DMS114 treated with DMSO at 0.1 percent for 48 hours (cell line): ENCODE measurements at regions not wholly inside any gene's neighbourhood (a gene's known extent, or its start where the extent isn't known, plus 50 kb on each side); places are given as distances from the start of the nearest gene placed in this dataset.

Source experiments
- DNase-seq: peaks from one replicate; lab custom pipeline; 2025; ENCODE audit not compliant: unreplicated experiment; lab: John Stamatoyannopoulos, UW

- no peak for DNase-seq
These were observed 65.8 kb upstream of the FRMD4A start for GRCh38 chr10:14396411-14397048.

GRCh38 chr10:14394179-14394578 lies 63.5 kb upstream of the FRMD4A start:
- DNase-seq, result no peak

GRCh38 chr10:14391342-14391741 lies 60.6 kb upstream of the FRMD4A start:
- no peak for DNase-seq

- no peak for DNase-seq
These were observed 59.4 kb upstream of the FRMD4A start for GRCh38 chr10:14389981-14390590.

GRCh38 chr10:14385596-14386593 lies 55.2 kb upstream of the FRMD4A start:
- DNase-seq, result peak; percentile 8

- DNase-seq, result no peak
These were observed 54.2 kb upstream of the FRMD4A start for GRCh38 chr10:14384915-14385314.

GRCh38 chr10:14384116-14384730 lies 53.5 kb upstream of the FRMD4A start:
- DNase-seq, result no peak

GRCh38 chr10:14383266-14383665 lies 52.5 kb upstream of the FRMD4A start:
- DNase-seq, result no peak

- DNase-seq, result no peak
These were observed 51.8 kb upstream of the FRMD4A start for GRCh38 chr10:14382531-14382930.

GRCh38 chr10:14382022-14382421 lies 51.3 kb upstream of the FRMD4A start:
- DNase-seq, result no peak

GRCh38 chr10:14381475-14381874 lies 50.8 kb upstream of the FRMD4A start:
- no peak for DNase-seq

GRCh38 chr10:14380746-14381145 lies 50.0 kb upstream of the FRMD4A start:
- DNase-seq, result no peak
